Transverse colon (tissue), 4 donors: ENCODE measurements at regions not wholly inside any gene's neighbourhood (a gene's known extent, or its start where the extent isn't known, plus 50 kb on each side); places are given as distances from the start of the nearest gene placed in this dataset.

Experiments
- DNase-seq: peaks from one replicate; pipeline ENCODE4 v3.0.0-alpha.2; 2019
- H3K27ac ChIP-seq, 4 donors: fragments of 200-600 bp; sonication (generic); 2 replicates each; pipeline ENCODE4 v1.5.1; 2016 to 2018; ENCODE audit warnings: inconsistent platforms in 4 of 4
- H3K27me3 ChIP-seq: fragments of 200-600 bp; sonication (generic); 2 replicates; pipeline ENCODE4 v1.5.1; 2017; ENCODE audit warnings: inconsistent platforms
- H3K36me3 ChIP-seq, 4 donors: fragments of 200-600 bp; sonication (generic); 2 replicates each; pipeline ENCODE4 v1.5.1; 2017 to 2019; ENCODE audit warnings: inconsistent platforms in 4 of 4
- H3K4me1 ChIP-seq, 4 donors: fragments of 200-600 bp; sonication (generic); 2 replicates each; pipeline ENCODE4 v1.5.1; 2017 to 2020; ENCODE audit warnings: inconsistent platforms in 4 of 4
- H3K4me3 ChIP-seq, 4 donors: fragments of 200-600 bp; sonication (generic); 1 replicate in 1 of 4; 2 replicates in 3 of 4; pipeline versions ENCODE4 v1.5.1 to v1.6.1; 2017 to 2019; ENCODE audit warnings: inconsistent platforms in 4 of 4
- H3K9me3 ChIP-seq, 2 donors: fragments of 200-600 bp; sonication (generic); 2 replicates each; pipeline ENCODE4 v1.5.1; 2017 to 2019; ENCODE audit warnings: inconsistent platforms in 2 of 2
- EP300 ChIP-seq: sonication (generic); formaldehyde crosslinking; IDR thresholded peaks from one replicate; pipeline ENCODE4 v1.6.1; 2017; ENCODE audit warnings: antibody characterized with exemption, low read depth
- POLR2A ChIP-seq: fragments of 450-650 bp; IDR thresholded peaks from one replicate; pipeline ENCODE4 v1.6.1; 2016; ENCODE audit warnings: antibody characterized with exemption, mild to moderate bottlenecking, moderate library complexity
- POLR2AphosphoS5 ChIP-seq, 3 donors: sonication (generic); formaldehyde crosslinking; IDR thresholded peaks; one replicate each; pipeline ENCODE4 v1.6.1; 2016; ENCODE audit warnings: antibody characterized with exemption in 3 of 3
- WGBS, 2 donors: methylation state at CpG; one replicate each; pipeline ENCODE4 v1.1.5; 2018; ENCODE audit warnings: low coverage in 1 of 2; 5-methylcytosine and 5-hydroxymethylcytosine counted together
- in situ Hi-C, 4 donors: fragments of 200-750 bp; cut with MboI; loops; one replicate each; pipeline versions ENCODE4 v1.15.0 to v1.15.1; 2017; ENCODE audit warnings: low sequenced_read_pairs in 3 of 4, low pct_ligation_motif_present in 1 of 4, low pct_unique_long_range_greater_than_20kb in 1 of 4
- intact Hi-C: fragments of 100-400 bp; cut with DNase I; formaldehyde crosslinking; loops from one replicate; pipeline ENCODE4 v1.15.1; 2023; ENCODE audit warnings: low total_unique reads
- TF ChIP-seq, protein P1 (sequence below), 5 experiments: fragments of 200-600 bp in 3 of 5; fragments of 450-650 bp in 2 of 5; sonication (generic) in 3 of 5; IDR thresholded peaks; 1 replicate in 2 of 5; 2 replicates in 3 of 5; pipeline ENCODE4 v1.5.1; 2016 to 2017; ENCODE audit warnings: antibody characterized with exemption in 5 of 5, inconsistent platforms in 3 of 5, mild to moderate bottlenecking in 2 of 5, moderate library complexity in 1 of 5

GRCh38 chr15:47294765-47295259 is 422.5 kb upstream of the SEMA6D start:
- intact Hi-C loops, result no loop called here
- TF ChIP-seq, protein P1, sequence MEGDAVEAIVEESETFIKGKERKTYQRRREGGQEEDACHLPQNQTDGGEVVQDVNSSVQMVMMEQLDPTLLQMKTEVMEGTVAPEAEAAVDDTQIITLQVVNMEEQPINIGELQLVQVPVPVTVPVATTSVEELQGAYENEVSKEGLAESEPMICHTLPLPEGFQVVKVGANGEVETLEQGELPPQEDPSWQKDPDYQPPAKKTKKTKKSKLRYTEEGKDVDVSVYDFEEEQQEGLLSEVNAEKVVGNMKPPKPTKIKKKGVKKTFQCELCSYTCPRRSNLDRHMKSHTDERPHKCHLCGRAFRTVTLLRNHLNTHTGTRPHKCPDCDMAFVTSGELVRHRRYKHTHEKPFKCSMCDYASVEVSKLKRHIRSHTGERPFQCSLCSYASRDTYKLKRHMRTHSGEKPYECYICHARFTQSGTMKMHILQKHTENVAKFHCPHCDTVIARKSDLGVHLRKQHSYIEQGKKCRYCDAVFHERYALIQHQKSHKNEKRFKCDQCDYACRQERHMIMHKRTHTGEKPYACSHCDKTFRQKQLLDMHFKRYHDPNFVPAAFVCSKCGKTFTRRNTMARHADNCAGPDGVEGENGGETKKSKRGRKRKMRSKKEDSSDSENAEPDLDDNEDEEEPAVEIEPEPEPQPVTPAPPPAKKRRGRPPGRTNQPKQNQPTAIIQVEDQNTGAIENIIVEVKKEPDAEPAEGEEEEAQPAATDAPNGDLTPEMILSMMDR (IDR thresholded peaks at IDR 0.05), result no peak
- no peak for TF ChIP-seq POLR2AphosphoS5 (IDR thresholded peaks at IDR 0.05)
- no peak for TF ChIP-seq EP300
- no peak for TF ChIP-seq POLR2A
- in situ Hi-C loops, result no loop called here
- no peaks in the 10 kb centered on the region for H3K27me3 ChIP-seq
- H3K27ac ChIP-seq, result no peak overlapping the region
- peaks cover 0 to 7% (median 2%) of the 10 kb centered on the region in 4 donors for H3K4me1 ChIP-seq
- no peaks in the 10 kb centered on the region for H3K9me3 ChIP-seq
- no peak for DNase-seq
- H3K4me3 ChIP-seq, result no peak overlapping the region
- H3K36me3 ChIP-seq, result no peaks in the 10 kb centered on the region
- 59 to 65% methylated on average over 3 of the region's 3 CpGs for WGBS, 2 donors

DNA sequence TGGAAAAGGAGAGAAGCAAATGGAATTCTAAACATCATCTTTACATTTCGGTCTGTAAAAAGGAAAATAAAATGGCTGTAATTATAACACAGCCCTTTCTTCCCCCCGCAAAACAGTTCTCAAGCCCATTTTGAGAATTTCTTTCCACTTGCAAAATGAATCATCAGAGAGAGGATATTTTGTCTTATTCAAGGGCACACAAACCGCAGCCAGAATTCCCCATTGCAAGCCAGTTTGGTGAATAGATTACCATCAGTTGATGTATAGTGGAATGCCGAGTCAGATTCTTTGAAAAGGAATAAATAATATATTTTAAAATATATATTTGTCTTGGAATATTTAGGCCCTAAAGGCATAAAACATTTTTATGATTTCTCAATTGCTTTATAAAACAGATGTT is 420.4 kb upstream of the SEMA6D start:
- WGBS, 2 donors, result 68 to 78% methylated on average over 4 of the region's 4 CpGs
- no peak for DNase-seq

GRCh38 chr15:47299846-47300434 is 417.4 kb upstream of the SEMA6D start:
- Histone ChIP-seq H3K27me3 (no peaks in the 10 kb centered on the region), H3K36me3 (no peaks in the 10 kb centered on the region), H3K4me1 (no peaks in the 10 kb centered on the region), H3K9me3 (no peaks in the 10 kb centered on the region), H3K27ac (no peak overlapping the region), H3K4me3 (no peak overlapping the region)
- intact Hi-C loops (no loop called here), in situ Hi-C loops (no loop called here)
- DNase-seq, result no peak
- TF ChIP-seq EP300, result no peak
- TF ChIP-seq POLR2AphosphoS5 (IDR thresholded peaks at IDR 0.05), result no peak
- TF ChIP-seq POLR2A, result no peak
- TF ChIP-seq, protein P1 (IDR thresholded peaks at IDR 0.05), result no peak
- WGBS, 2 donors, result 81 to 83% methylated on average over 3 to 5 of the region's 5 CpGs

More for the DNA sequence above, 420.4 kb upstream of the SEMA6D start:
- TF ChIP-seq EP300 (no peak), POLR2A (no peak), POLR2AphosphoS5 (IDR thresholded peaks at IDR 0.05) (no peak)
- TF ChIP-seq, protein P1 (IDR thresholded peaks at IDR 0.05), result no peak
- Histone ChIP-seq H3K27ac (no peak overlapping the region), H3K4me1 (peaks cover 0 to 7% (median 2%) of the 10 kb centered on the region in 4 donors), H3K36me3 (no peaks in the 10 kb centered on the region), H3K4me3 (no peak overlapping the region), H3K9me3 (no peaks in the 10 kb centered on the region), H3K27me3 (no peaks in the 10 kb centered on the region)
- in situ Hi-C loops, result no loop called here
- intact Hi-C loops, result no loop called here

- Histone ChIP-seq H3K4me1 (no peaks in the 10 kb centered on the region), H3K36me3 (no peaks in the 10 kb centered on the region), H3K27ac (no peak overlapping the region), H3K9me3 (no peaks in the 10 kb centered on the region), H3K4me3 (no peak overlapping the region), H3K27me3 (no peaks in the 10 kb centered on the region)
- no peak for DNase-seq
- in situ Hi-C loops (no loop called here), intact Hi-C loops (no loop called here)
- TF ChIP-seq POLR2AphosphoS5 (IDR thresholded peaks at IDR 0.05) (no peak), EP300 (no peak)
These were observed 416.7 kb upstream of the SEMA6D start for GRCh38 chr15:47300596-47300995.

DNA sequence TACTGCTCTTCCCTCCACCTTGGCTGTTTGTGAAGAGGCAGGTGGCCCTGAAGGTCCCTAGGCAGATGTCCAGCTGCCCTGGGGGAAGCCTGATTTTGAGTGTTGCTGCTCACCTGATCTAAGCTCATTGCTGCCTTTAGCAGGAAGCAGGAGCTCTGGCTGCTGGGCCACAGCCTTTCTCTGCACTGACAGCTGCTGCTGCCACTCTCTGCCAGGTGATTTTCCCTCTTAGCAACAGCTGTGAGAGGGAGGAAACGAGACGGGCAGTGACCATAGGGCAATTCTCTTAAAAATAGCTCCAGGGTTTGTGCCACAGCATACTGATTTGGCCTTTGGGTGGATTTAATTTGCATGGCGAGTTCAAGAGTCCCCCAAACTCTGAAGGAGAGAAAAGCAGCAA is 415.8 kb upstream of the SEMA6D start:
- Histone ChIP-seq H3K36me3 (no peaks in the 10 kb centered on the region), H3K27ac (no peak overlapping the region), H3K4me3 (no peak overlapping the region), H3K4me1 (no peaks in the 10 kb centered on the region), H3K27me3 (no peaks in the 10 kb centered on the region), H3K9me3 (no peaks in the 10 kb centered on the region)
- DNase-seq, result peak; percentile 11
- WGBS, 2 donors, result 40% methylated on average over 3 of the region's 3 CpGs; no CpG with 5 or more reads in 1 of the 2 donors
- in situ Hi-C loops (no loop called here), intact Hi-C loops (no loop called here)
- TF ChIP-seq, protein P1 (IDR thresholded peaks at IDR 0.05), result no peak
- TF ChIP-seq EP300 (no peak), POLR2A (no peak), POLR2AphosphoS5 (IDR thresholded peaks at IDR 0.05) (no peak)
